ENCODE measurements at regions not wholly inside any gene's neighbourhood (a gene's known extent, or its start where the extent isn't known, plus 50 kb on each side); places are given as distances from the start of the nearest gene placed in this dataset.

GRCh38 chr2:146950911-146951310 is 893.9 kb upstream of the ACVR2A start:
- H3K4me1 ChIP-seq (ENCODE audit: insufficient read depth, low read length) = no peaks in the 10 kb centered on the region
- BruUV-seq (replicated peaks) = no TSS peak
- H3K27me3 ChIP-seq (ENCODE audit: low read length) = no peaks in the 10 kb centered on the region

GRCh38 chr2:146950361-146950760 is 894.5 kb upstream of the ACVR2A start:
- Histone ChIP-seq H3K4me3 (ENCODE audit: low read length) (no peak overlapping the region), H3K4me1 (ENCODE audit: insufficient read depth, low read length) (no peaks in the 10 kb centered on the region), H3K9ac (ENCODE audit: low read length) (no peak overlapping the region), H3K27ac (ENCODE audit: low read length) (no peak overlapping the region), H3K27me3 (ENCODE audit: low read length) (no peaks in the 10 kb centered on the region), H2AFZ (ENCODE audit: low read length) (no peak overlapping the region), H3F3A (ENCODE audit: low read length, unreplicated experiment) (no peaks in the 10 kb centered on the region), H4K20me1 (ENCODE audit: low read length) (no peaks in the 10 kb centered on the region), H3K36me3 (ENCODE audit: low read depth, low read length) (no peaks in the 10 kb centered on the region), H3K4me2 (ENCODE audit: low read length) (no peak overlapping the region), H3K79me2 (ENCODE audit: low read length) (no peaks in the 10 kb centered on the region), H3K9me2 (replicated peaks; ENCODE audit: low read length) (no peaks in the 10 kb centered on the region), H3K9me3 (ENCODE audit: low read length) (no peaks in the 10 kb centered on the region)
- no TSS peak for BruUV-seq (replicated peaks)
- no peak for TF ChIP-seq EZH2 (IDR thresholded peaks at IDR 0.05; ENCODE audit: low read length, unreplicated experiment)
- TF ChIP-seq CTCF (conservative IDR thresholded peaks at IDR 0.05; ENCODE audit: low read depth, low read length) = no peak
- TF ChIP-seq EZH2phosphoT487 (IDR thresholded peaks at IDR 0.05; ENCODE audit: borderline replicate concordance, low read length) = no peak
- CTCF ChIA-PET = no interaction called here
- DNase-seq = no peak
- intact Hi-C loops (cut with micrococcal nuclease) = no loop called here
- no peak for ATAC-seq
- POLR2A ChIA-PET (ENCODE audit: unreplicated experiment) = no interaction called here

More at GRCh38 chr2:146950911-146951310, 893.9 kb upstream of the ACVR2A start:
- Histone ChIP-seq H3K9me2 (replicated peaks; ENCODE audit: low read length) (no peaks in the 10 kb centered on the region), H3K9ac (ENCODE audit: low read length) (no peak overlapping the region), H3K9me3 (ENCODE audit: low read length) (no peaks in the 10 kb centered on the region), H3K4me2 (ENCODE audit: low read length) (no peak overlapping the region), H3K36me3 (ENCODE audit: low read depth, low read length) (no peaks in the 10 kb centered on the region), H3K79me2 (ENCODE audit: low read length) (no peaks in the 10 kb centered on the region), H2AFZ (ENCODE audit: low read length) (no peak overlapping the region), H3F3A (ENCODE audit: low read length, unreplicated experiment) (no peaks in the 10 kb centered on the region), H4K20me1 (ENCODE audit: low read length) (no peaks in the 10 kb centered on the region), H3K27ac (ENCODE audit: low read length) (no peak overlapping the region), H3K4me3 (ENCODE audit: low read length) (no peak overlapping the region)
- intact Hi-C loops (cut with micrococcal nuclease) = no loop called here
- TF ChIP-seq EZH2phosphoT487 (IDR thresholded peaks at IDR 0.05; ENCODE audit: borderline replicate concordance, low read length) (no peak), CTCF (conservative IDR thresholded peaks at IDR 0.05; ENCODE audit: low read depth, low read length) (no peak), EZH2 (IDR thresholded peaks at IDR 0.05; ENCODE audit: low read length, unreplicated experiment) (no peak)
- CTCF ChIA-PET = no interaction called here
- ATAC-seq (no peak), DNase-seq (no peak)
- POLR2A ChIA-PET (ENCODE audit: unreplicated experiment) = no interaction called here

- ATAC-seq = no peak
- H3K27me3 ChIP-seq (ENCODE audit: low read length) = no peaks in the 10 kb centered on the region
- intact Hi-C loops (cut with micrococcal nuclease) = no loop called here
- CTCF ChIA-PET = no interaction called here
- H3K4me1 ChIP-seq (ENCODE audit: insufficient read depth, low read length) = no peaks in the 10 kb centered on the region
- no peak overlapping the region for H2AFZ ChIP-seq (ENCODE audit: low read length)
- H3K4me3 ChIP-seq (ENCODE audit: low read length) = no peak overlapping the region
- no peak overlapping the region for H3K27ac ChIP-seq (ENCODE audit: low read length)
- H3K4me2 ChIP-seq (ENCODE audit: low read length) = no peak overlapping the region
- no peaks in the 10 kb centered on the region for H3K9me3 ChIP-seq (ENCODE audit: low read length)
- no peaks in the 10 kb centered on the region for H3F3A ChIP-seq (ENCODE audit: low read length, unreplicated experiment)
- no peaks in the 10 kb centered on the region for H3K36me3 ChIP-seq (ENCODE audit: low read depth, low read length)
- no peaks in the 10 kb centered on the region for H3K9me2 ChIP-seq (replicated peaks; ENCODE audit: low read length)
- no TSS peak for BruUV-seq (replicated peaks)
- H3K9ac ChIP-seq (ENCODE audit: low read length) = no peak overlapping the region
- DNase-seq = no peak
- TF ChIP-seq EZH2 (IDR thresholded peaks at IDR 0.05; ENCODE audit: low read length, unreplicated experiment) (no peak), CTCF (conservative IDR thresholded peaks at IDR 0.05; ENCODE audit: low read depth, low read length) (no peak), EZH2phosphoT487 (IDR thresholded peaks at IDR 0.05; ENCODE audit: borderline replicate concordance, low read length) (no peak)
- no peaks in the 10 kb centered on the region for H3K79me2 ChIP-seq (ENCODE audit: low read length)
- POLR2A ChIA-PET (ENCODE audit: unreplicated experiment) = no interaction called here
- no peaks in the 10 kb centered on the region for H4K20me1 ChIP-seq (ENCODE audit: low read length)
These were observed 895.4 kb upstream of the ACVR2A start for GRCh38 chr2:146949400-146949799.

All from PC-3 (cell line).